ENCODE measurements at regions not wholly inside any gene's neighbourhood (a gene's known extent, or its start where the extent isn't known, plus 50 kb on each side); places are given as distances from the start of the nearest gene placed in this dataset.
A peak's percentile ranks its signal among the peaks of the same experiment; 100 is the strongest.

- TF ChIP-seq CTCF (IDR thresholded peaks at IDR 0.05) (peak in 5 of 6 experiments; percentile 24 to 62 (median 48)), POLR2A (IDR thresholded peaks at IDR 0.05) (no peak)
These were observed 417.9 kb downstream of the HRH4 start for GRCh38 chr18:24878289-24878688.
